ENCODE measurements at regions not wholly inside any gene's neighbourhood (a gene's known extent, or its start where the extent isn't known, plus 50 kb on each side); places are given as distances from the start of the nearest gene placed in this dataset.

GRCh38 chrX:121298499-121298898, 251.1 kb downstream of the GLUD2 start:
- TF ChIP-seq EZH2 (IDR thresholded peaks at IDR 0.05; ENCODE audit: borderline replicate concordance, low read depth, low read length, severe bottlenecking), result no peak
- TF ChIP-seq CTCF (IDR thresholded peaks at IDR 0.05; ENCODE audit: borderline replicate concordance, extremely low read depth, low read length, poor library complexity, severe bottlenecking), result no peak

All from DND-41 (cell line).